GM12878 (cell line): ENCODE measurements at regions not wholly inside any gene's neighbourhood (a gene's known extent, or its start where the extent isn't known, plus 50 kb on each side); places are given as distances from the start of the nearest gene placed in this dataset.

Experiments used
- ATAC-seq: fragments of 200-7000 bp; cut with Tn5 transposase; 3 replicates; pipeline ENCODE4 v1.9.1; 2020; ENCODE audit warnings: mild to moderate bottlenecking, moderate library complexity
- BruUV-seq: library from RNA; stranded (reverse); fragments of 400-500 nt; replicated peaks from 2 replicates; lab custom pipeline; 2021; lab: Mats Ljungman, UMichigan
- CTCF ChIA-PET: fragments of 300-600 bp; sonication (Branson Sonifier 250); formaldehyde crosslinking; extraction: SDS; loops from one replicate; lab custom pipeline; 2021; ENCODE audit warnings: inconsistent platforms; lab: Yijun Ruan, JAX
- POLR2A ChIA-PET: fragments of 350-600 bp; formaldehyde crosslinking; extraction: SDS; loops from one replicate; lab custom pipeline; 2021; ENCODE audit warnings: inconsistent platforms; lab: Charles Lee
- RAD21 ChIA-PET: fragments of 300-600 bp; sonication (Branson Sonifier 250); formaldehyde crosslinking; loops from one replicate; lab custom pipeline; 2023; ENCODE audit warnings: antibody characterized with exemption; ENCODE audit not compliant: unreplicated experiment; lab: Charles Lee
- SMC1A ChIA-PET: fragments of 300-600 bp; sonication (Branson Sonifier 250); formaldehyde crosslinking; loops from one replicate; lab custom pipeline; 2023; ENCODE audit not compliant: unreplicated experiment, uncharacterized antibody; lab: Charles Lee
- DNase-seq: peaks from one replicate; pipeline ENCODE4 v3.0.0-alpha.2; 2011; ENCODE audit warnings: low read depth, low spot score
- FAIRE-seq: peaks from 3 replicates; lab custom pipeline; 2011; peaks lifted over from hg19 to GRCh38; lab: Jason Lieb, UNC
- H2AFZ ChIP-seq: 2 replicates; pipeline ENCODE4 v1.6.0; 2011; ENCODE audit warnings: low read depth, low read length, control low read depth; ENCODE audit not compliant: control insufficient read depth
- H3K27ac ChIP-seq: 2 replicates; pipeline ENCODE4 v1.5.1; 2011; ENCODE audit warnings: control low read depth; ENCODE audit not compliant: control insufficient read depth, insufficient read depth
- H3K27me3 ChIP-seq, 2 experiments: replicated peaks in 1 of 2; 2 replicates each; pipeline versions ENCODE4 v1.6.0 to v1.6.1; 2011; ENCODE audit warnings: low read length in 1 of 2; ENCODE audit not compliant: control insufficient read depth in 2 of 2, insufficient read depth in 2 of 2
- H3K36me3 ChIP-seq, 2 experiments: 2 replicates each; pipeline ENCODE4 v1.5.1; 2011; ENCODE audit warnings: low read length in 1 of 2; ENCODE audit not compliant: control insufficient read depth in 2 of 2, insufficient read depth in 2 of 2
- H3K4me1 ChIP-seq: 2 replicates; pipeline ENCODE4 v1.6.1; 2011; ENCODE audit warnings: mild to moderate bottlenecking, low read length, moderate library complexity, mixed read lengths; ENCODE audit not compliant: control insufficient read depth, insufficient read depth
- H3K4me2 ChIP-seq: 2 replicates; pipeline ENCODE4 v1.6.0; 2011; ENCODE audit warnings: control low read depth; ENCODE audit not compliant: control insufficient read depth, insufficient read depth
- H3K4me3 ChIP-seq: fragments of 200-600 bp; sonication (generic); 2 replicates; pipeline ENCODE4 v1.5.1; 2016
- H3K79me2 ChIP-seq: 2 replicates; pipeline ENCODE4 v1.6.0; 2011; ENCODE audit warnings: low read length; ENCODE audit not compliant: control insufficient read depth, insufficient read depth
- H3K9ac ChIP-seq: 2 replicates; pipeline ENCODE4 v1.8.0; 2011; ENCODE audit warnings: low read length, control low read depth, mixed read lengths; ENCODE audit not compliant: control insufficient read depth, insufficient read depth
- H3K9me3 ChIP-seq: replicated peaks from 3 replicates; pipeline ENCODE4 v1.5.1; 2011; ENCODE audit warnings: mild to moderate bottlenecking, low read length; ENCODE audit not compliant: control insufficient read depth, insufficient read depth
- H4K20me1 ChIP-seq: 2 replicates; pipeline ENCODE4 v1.6.0; 2011; ENCODE audit not compliant: control insufficient read depth, insufficient read depth
- BCL11A ChIP-seq: IDR thresholded peaks from 2 replicates; pipeline ENCODE4 v1.6.1; 2011; ENCODE audit warnings: low read depth, low read length
- NFYB ChIP-seq: IDR thresholded peaks from 2 replicates; pipeline ENCODE4 v1.6.1; 2011; ENCODE audit warnings: low read depth, mild to moderate bottlenecking, low read length, improper control_type of control experiment, moderate library complexity; ENCODE audit not compliant: insufficient read depth
- SUPT20H ChIP-seq: IDR thresholded peaks from 2 replicates; pipeline ENCODE4 v1.6.1; 2011; ENCODE audit warnings: low read depth, mild to moderate bottlenecking, low read length, moderate library complexity, borderline replicate concordance; ENCODE audit not compliant: control insufficient read depth
- WGBS: methylation state at CpG from one replicate; pipeline ENCODE4 v1.1.6; 2016; ENCODE audit warnings: low lambda C conversion rate; ENCODE audit not compliant: insufficient replicate concordance, insufficient coverage; ENCODE audit errors: missing lambda C conversion rate; 5-methylcytosine and 5-hydroxymethylcytosine counted together
- in situ Hi-C: fragments of 300-500 bp; cut with MboI; formaldehyde crosslinking; loops from 9 replicates; pipeline ENCODE4 v1.14.3; 2018; ENCODE audit warnings: mixed read lengths
- intact Hi-C: fragments of 100-400 bp; cut with micrococcal nuclease; formaldehyde crosslinking; loops from one replicate; pipeline ENCODE4 v1.14.2; 2022; ENCODE audit not compliant: unreplicated experiment

GRCh38 chr9:94472806-94473360 is 82.0 kb upstream of the PCAT7 start:
- ChIA-PET SMC1A (no interaction called here), POLR2A (no interaction called here), RAD21 (no interaction called here), CTCF (interaction anchor here (0.7 kb wide), 1 partner anchor 728 kb away, joined by 3 read pairs; no protein-coding TSS in a partner anchor)
- Histone ChIP-seq H3K27me3 (no peaks in the 10 kb centered on the region), H3K79me2 (no peaks in the 10 kb centered on the region), H2AFZ (no peak overlapping the region), H3K4me2 (no peak overlapping the region), H3K36me3 (no peaks in the 10 kb centered on the region), H4K20me1 (no peaks in the 10 kb centered on the region), H3K9ac (no peak overlapping the region), H3K27ac (no peak overlapping the region), H3K4me1 (no peaks in the 10 kb centered on the region), H3K4me3 (no peak overlapping the region), H3K9me3 (no peaks in the 10 kb centered on the region; the same call in 2 of the 3 replicates)
- 62% methylated on average over 4 of the region's 4 CpGs for WGBS
- in situ Hi-C loops (no loop called here), intact Hi-C loops (no loop called here)
- FAIRE-seq (no peak), DNase-seq (no peak), ATAC-seq (no peak)
- no TSS peak for BruUV-seq
- TF ChIP-seq BCL11A (no peak), SUPT20H (no peak)

DNA sequence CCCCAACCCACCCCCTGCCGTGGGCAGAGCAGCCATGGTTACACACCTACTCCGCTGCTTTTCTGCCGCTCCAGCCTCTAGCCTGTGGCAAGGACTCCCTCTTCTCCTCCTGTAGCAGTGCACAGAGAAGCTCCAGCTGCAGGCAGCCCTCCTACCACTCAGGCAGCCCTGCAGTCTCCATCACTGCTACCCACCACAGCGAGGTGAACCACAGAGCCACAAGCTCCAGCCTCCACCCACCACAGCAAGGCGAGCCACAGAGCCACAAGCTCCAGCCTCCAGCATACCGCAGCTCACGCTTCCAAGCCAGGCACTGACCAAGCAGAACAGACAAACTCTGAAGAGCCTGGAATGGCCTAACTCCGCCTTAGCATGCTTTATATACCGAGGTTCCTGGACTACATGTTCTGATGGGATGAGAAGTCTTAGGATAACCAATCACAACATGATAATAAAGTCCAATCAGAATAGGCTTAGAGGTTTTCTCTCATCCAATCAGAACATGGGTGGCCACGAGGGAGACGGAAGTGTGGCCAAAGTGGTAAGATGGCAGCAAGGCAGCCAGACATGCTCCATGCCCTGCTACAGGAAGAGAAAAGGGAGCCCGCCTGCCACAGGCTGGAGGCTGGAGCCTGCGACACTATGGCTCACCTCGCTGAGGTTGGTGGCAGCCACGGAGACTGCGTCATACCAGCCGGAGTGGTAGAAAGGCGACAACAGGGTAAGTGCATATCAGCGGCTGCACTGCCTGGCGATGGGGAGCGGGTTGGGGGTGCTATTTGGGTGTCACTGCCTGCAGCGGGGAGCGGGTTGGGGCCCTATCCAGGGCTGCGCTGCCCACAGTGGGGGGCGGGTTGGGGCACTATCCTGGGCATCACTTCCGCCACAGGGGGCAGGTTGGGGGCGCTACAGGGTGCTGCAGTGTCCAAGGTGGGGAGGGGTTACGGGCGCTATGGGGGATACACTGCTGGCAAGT is 75.8 kb upstream of the PCAT7 start:
- no peaks in the 10 kb centered on the region for H3K79me2 ChIP-seq
- no TSS peak for BruUV-seq
- TF ChIP-seq NFYB, result no peak
- H3K36me3 ChIP-seq, result no peaks in the 10 kb centered on the region
- H4K20me1 ChIP-seq, result no peaks in the 10 kb centered on the region
- ChIA-PET POLR2A (interaction anchor here (0.5 kb wide), 1 partner anchor 19 kb away, joined by 3 read pairs; no protein-coding TSS in a partner anchor), CTCF (no interaction called here), SMC1A (no interaction called here), RAD21 (no interaction called here)
- no peak for FAIRE-seq
- H3K27me3 ChIP-seq, result no peaks in the 10 kb centered on the region
- ATAC-seq, result no peak
- H3K4me1 ChIP-seq, result no peaks in the 10 kb centered on the region
- 65% methylated on average over 29 of the region's 29 CpGs for WGBS
- no peak overlapping the region for H2AFZ ChIP-seq
- no peak for DNase-seq
- H3K9ac ChIP-seq, result no peak overlapping the region
- in situ Hi-C loops, result no loop called here
- H3K4me3 ChIP-seq, result no peak overlapping the region
- H3K9me3 ChIP-seq, result no peaks in the 10 kb centered on the region
- H3K4me2 ChIP-seq, result no peak overlapping the region
- intact Hi-C loops, result no loop called here
- no peak overlapping the region for H3K27ac ChIP-seq
